Right hindlimb (tissue), 1 donor: ENCODE measurements at regions not wholly inside any gene's neighbourhood (a gene's known extent, or its start where the extent isn't known, plus 50 kb on each side); places are given as distances from the start of the nearest gene placed in this dataset.
A peak's percentile ranks its signal among the peaks of the same experiment; 100 is the strongest.

Experiments used
- DNase-seq: peaks from one replicate; pipeline ENCODE4 v3.0.0-alpha.2; 2018

GRCh38 chr2:163367825-163368582 lies 367.8 kb downstream of the FIGN start:
- no peak for DNase-seq

- no peak for DNase-seq
Observed at GRCh38 chr2:163364736-163365135, 371.1 kb downstream of the FIGN start.

GRCh38 chr2:163353551-163353950 lies 382.3 kb downstream of the FIGN start:
- DNase-seq, result no peak

- no peak for DNase-seq
Observed at GRCh38 chr2:163351966-163352365, 383.8 kb downstream of the FIGN start.

- no peak for DNase-seq
Observed at GRCh38 chr2:163351143-163351542, 384.7 kb downstream of the FIGN start.

- DNase-seq, result no peak
Observed at GRCh38 chr2:163348857-163349380, 386.9 kb downstream of the FIGN start.

GRCh38 chr2:163347982-163348856 lies 387.6 kb downstream of the FIGN start:
- peak; percentile 72 for DNase-seq

- no peak for DNase-seq
Observed at GRCh38 chr2:163345795-163346573, 389.8 kb downstream of the FIGN start.

GRCh38 chr2:163343316-163343715 lies 392.5 kb downstream of the FIGN start:
- no peak for DNase-seq

GRCh38 chr2:163341426-163341825 lies 394.4 kb downstream of the FIGN start:
- no peak for DNase-seq

- DNase-seq, result no peak
Observed at GRCh38 chr2:163338270-163338669, 397.5 kb downstream of the FIGN start.

- DNase-seq, result no peak
Observed at GRCh38 chr2:163324677-163325076, 411.1 kb downstream of the FIGN start.

GRCh38 chr2:163319006-163319405 lies 416.8 kb downstream of the FIGN start:
- no peak for DNase-seq

GRCh38 chr2:163314712-163315111 lies 421.1 kb downstream of the FIGN start:
- no peak for DNase-seq

- DNase-seq, result no peak
Observed at GRCh38 chr2:163312713-163313112, 423.1 kb downstream of the FIGN start.

- no peak for DNase-seq
Observed at GRCh38 chr2:163306647-163307046, 429.2 kb downstream of the FIGN start.

- DNase-seq, result no peak
Observed at GRCh38 chr2:163302141-163302540, 433.7 kb downstream of the FIGN start.

- DNase-seq, result no peak
Observed at GRCh38 chr2:163291790-163292189, 444.0 kb downstream of the FIGN start.

- no peak for DNase-seq
Observed at GRCh38 chr2:163281717-163282116, 443.1 kb upstream of the KCNH7 start.

GRCh38 chr2:163269374-163270021 lies 430.9 kb upstream of the KCNH7 start:
- DNase-seq, result no peak

- DNase-seq, result no peak
Observed at GRCh38 chr2:163266772-163267171, 428.2 kb upstream of the KCNH7 start.

GRCh38 chr2:163265562-163265961 lies 427.0 kb upstream of the KCNH7 start:
- no peak for DNase-seq

- peak; percentile 46 for DNase-seq
Observed at GRCh38 chr2:163264341-163264740, 425.8 kb upstream of the KCNH7 start.
